ENCODE measurements at regions not wholly inside any gene's neighbourhood (a gene's known extent, or its start where the extent isn't known, plus 50 kb on each side); places are given as distances from the start of the nearest gene placed in this dataset.

DNA sequence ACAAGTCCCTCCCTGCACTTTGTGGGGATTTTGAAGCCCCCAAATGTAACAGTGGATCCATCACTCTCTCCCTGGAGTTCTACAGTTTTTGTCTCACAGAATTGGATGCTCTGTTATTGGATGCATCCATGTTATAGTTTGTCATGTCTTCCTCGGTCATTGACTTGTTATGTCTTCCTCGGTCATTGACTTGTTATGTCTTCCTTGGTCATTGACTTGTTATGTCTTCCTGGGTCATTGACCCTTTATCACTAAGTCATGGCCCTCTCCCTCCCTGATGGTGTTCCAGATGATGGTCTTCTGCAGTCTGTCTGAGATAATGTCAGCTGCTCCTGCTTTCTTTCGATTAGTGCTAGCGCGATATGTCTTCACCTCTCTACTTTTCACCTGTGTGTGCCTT is 981.5 kb downstream of the BRD1 start:
- no peak for TF ChIP-seq POLR2AphosphoS5 (IDR thresholded peaks at IDR 0.05; ENCODE audit: low read depth, low read length)
- TF ChIP-seq, protein P1, sequence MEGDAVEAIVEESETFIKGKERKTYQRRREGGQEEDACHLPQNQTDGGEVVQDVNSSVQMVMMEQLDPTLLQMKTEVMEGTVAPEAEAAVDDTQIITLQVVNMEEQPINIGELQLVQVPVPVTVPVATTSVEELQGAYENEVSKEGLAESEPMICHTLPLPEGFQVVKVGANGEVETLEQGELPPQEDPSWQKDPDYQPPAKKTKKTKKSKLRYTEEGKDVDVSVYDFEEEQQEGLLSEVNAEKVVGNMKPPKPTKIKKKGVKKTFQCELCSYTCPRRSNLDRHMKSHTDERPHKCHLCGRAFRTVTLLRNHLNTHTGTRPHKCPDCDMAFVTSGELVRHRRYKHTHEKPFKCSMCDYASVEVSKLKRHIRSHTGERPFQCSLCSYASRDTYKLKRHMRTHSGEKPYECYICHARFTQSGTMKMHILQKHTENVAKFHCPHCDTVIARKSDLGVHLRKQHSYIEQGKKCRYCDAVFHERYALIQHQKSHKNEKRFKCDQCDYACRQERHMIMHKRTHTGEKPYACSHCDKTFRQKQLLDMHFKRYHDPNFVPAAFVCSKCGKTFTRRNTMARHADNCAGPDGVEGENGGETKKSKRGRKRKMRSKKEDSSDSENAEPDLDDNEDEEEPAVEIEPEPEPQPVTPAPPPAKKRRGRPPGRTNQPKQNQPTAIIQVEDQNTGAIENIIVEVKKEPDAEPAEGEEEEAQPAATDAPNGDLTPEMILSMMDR (IDR thresholded peaks at IDR 0.05), result no peak
- no peak for TF ChIP-seq TCF7L2 (IDR thresholded peaks at IDR 0.05; ENCODE audit: low read depth, low read length)
- TF ChIP-seq, protein P2, sequence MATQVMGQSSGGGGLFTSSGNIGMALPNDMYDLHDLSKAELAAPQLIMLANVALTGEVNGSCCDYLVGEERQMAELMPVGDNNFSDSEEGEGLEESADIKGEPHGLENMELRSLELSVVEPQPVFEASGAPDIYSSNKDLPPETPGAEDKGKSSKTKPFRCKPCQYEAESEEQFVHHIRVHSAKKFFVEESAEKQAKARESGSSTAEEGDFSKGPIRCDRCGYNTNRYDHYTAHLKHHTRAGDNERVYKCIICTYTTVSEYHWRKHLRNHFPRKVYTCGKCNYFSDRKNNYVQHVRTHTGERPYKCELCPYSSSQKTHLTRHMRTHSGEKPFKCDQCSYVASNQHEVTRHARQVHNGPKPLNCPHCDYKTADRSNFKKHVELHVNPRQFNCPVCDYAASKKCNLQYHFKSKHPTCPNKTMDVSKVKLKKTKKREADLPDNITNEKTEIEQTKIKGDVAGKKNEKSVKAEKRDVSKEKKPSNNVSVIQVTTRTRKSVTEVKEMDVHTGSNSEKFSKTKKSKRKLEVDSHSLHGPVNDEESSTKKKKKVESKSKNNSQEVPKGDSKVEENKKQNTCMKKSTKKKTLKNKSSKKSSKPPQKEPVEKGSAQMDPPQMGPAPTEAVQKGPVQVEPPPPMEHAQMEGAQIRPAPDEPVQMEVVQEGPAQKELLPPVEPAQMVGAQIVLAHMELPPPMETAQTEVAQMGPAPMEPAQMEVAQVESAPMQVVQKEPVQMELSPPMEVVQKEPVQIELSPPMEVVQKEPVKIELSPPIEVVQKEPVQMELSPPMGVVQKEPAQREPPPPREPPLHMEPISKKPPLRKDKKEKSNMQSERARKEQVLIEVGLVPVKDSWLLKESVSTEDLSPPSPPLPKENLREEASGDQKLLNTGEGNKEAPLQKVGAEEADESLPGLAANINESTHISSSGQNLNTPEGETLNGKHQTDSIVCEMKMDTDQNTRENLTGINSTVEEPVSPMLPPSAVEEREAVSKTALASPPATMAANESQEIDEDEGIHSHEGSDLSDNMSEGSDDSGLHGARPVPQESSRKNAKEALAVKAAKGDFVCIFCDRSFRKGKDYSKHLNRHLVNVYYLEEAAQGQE (IDR thresholded peaks at IDR 0.05; ENCODE audit: insufficient read depth in 1 of 2, low read depth in 2 of 2, low read length in 1 of 2), result no peak
- TF ChIP-seq SIN3A (IDR thresholded peaks at IDR 0.05; ENCODE audit: borderline replicate concordance, insufficient read depth, low read depth, low read length), result no peak

DNA sequence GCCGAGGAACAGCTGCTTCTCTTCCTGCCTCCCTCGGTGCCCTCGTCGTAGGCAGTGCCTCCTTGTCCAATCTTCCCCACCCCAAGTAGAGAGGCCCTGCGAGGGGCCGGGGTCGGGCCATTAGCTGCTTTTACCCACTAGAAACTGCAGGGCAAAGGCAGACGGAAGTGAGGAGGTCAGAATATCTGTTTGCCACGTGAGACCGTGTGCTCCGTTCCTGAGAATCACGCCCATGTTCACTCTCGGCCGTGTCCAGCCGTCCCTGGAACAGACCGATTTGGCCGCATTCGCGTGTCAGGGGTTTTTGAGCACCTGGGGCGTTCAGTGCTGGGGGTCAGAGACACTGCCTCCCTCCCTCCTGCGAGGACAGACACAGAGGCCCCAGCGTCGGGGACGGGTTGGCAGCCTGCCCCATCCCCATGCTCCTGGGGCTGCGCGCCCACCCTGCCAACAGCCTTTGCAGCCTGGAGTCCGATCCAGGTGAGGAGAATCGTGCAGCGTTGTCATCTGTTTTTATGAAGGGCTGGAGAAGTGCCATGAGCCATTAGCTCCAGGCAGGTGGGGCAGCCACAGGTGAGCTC is 982.2 kb downstream of the BRD1 start:
- POLR2A ChIA-PET, result no interaction called here
- H3K27me3 ChIP-seq (ENCODE audit: control insufficient read depth, insufficient read depth, low read length), result no peaks in the 10 kb centered on the region; the same call in 1 of the 2 replicates

More for the DNA sequence above, 981.5 kb downstream of the BRD1 start:
- intact Hi-C loops (cut with micrococcal nuclease; ENCODE audit: unreplicated experiment), result no loop called here
- BruUV-seq (replicated peaks), result no TSS peak
- in situ Hi-C loops (cut with HindIII; ENCODE audit: low pct_unique_long_range_greater_than_20kb, low sequenced_read_pairs), result no loop called here
- no peak overlapping the region for H3K27ac ChIP-seq (ENCODE audit: low read length)
- no peaks in the 10 kb centered on the region for H3K36me3 ChIP-seq (ENCODE audit: control insufficient read depth, insufficient read depth, low read length)
- ChIA-PET CTCF (no interaction called here), POLR2A (no interaction called here)
- no peaks in the 10 kb centered on the region for H3K9me3 ChIP-seq (ENCODE audit: control insufficient read depth, insufficient read depth, low read depth, low read length)
- H3K4me3 ChIP-seq (ENCODE audit: low read depth in 2 of 2, low read length in 2 of 2), result no peak overlapping the region
- DNase-seq (ENCODE audit: low read depth, low spot score) (no peak), ATAC-seq (no peak)
- H3K27me3 ChIP-seq (ENCODE audit: control insufficient read depth, insufficient read depth, low read length), result no peaks in the 10 kb centered on the region; the same call in 1 of the 2 replicates
- H3K4me1 ChIP-seq (ENCODE audit: control insufficient read depth, insufficient read depth, low read length), result no peaks in the 10 kb centered on the region

More for the DNA sequence above, 982.2 kb downstream of the BRD1 start:
- intact Hi-C loops (cut with micrococcal nuclease; ENCODE audit: unreplicated experiment), result no loop called here
- no peaks in the 10 kb centered on the region for H3K36me3 ChIP-seq (ENCODE audit: control insufficient read depth, insufficient read depth, low read length)
- H3K9me3 ChIP-seq (ENCODE audit: control insufficient read depth, insufficient read depth, low read depth, low read length), result no peaks in the 10 kb centered on the region
- no peak for ATAC-seq
- no peak for TF ChIP-seq TCF7L2 (IDR thresholded peaks at IDR 0.05; ENCODE audit: low read depth, low read length)
- TF ChIP-seq POLR2AphosphoS5 (IDR thresholded peaks at IDR 0.05; ENCODE audit: low read depth, low read length), result no peak
- TF ChIP-seq, protein P2 (IDR thresholded peaks at IDR 0.05; ENCODE audit: insufficient read depth in 1 of 2, low read depth in 2 of 2, low read length in 1 of 2), result no peak
- TF ChIP-seq, protein P1 (IDR thresholded peaks at IDR 0.05), result no peak
- TF ChIP-seq SIN3A (IDR thresholded peaks at IDR 0.05; ENCODE audit: borderline replicate concordance, insufficient read depth, low read depth, low read length), result no peak
- no peak for DNase-seq (ENCODE audit: low read depth, low spot score)
- no TSS peak for BruUV-seq (replicated peaks)
- CTCF ChIA-PET, result no interaction called here
- no peak overlapping the region for H3K27ac ChIP-seq (ENCODE audit: low read length)
- H3K4me3 ChIP-seq (ENCODE audit: low read depth in 2 of 2, low read length in 2 of 2), result no peak overlapping the region
- no peaks in the 10 kb centered on the region for H3K4me1 ChIP-seq (ENCODE audit: control insufficient read depth, insufficient read depth, low read length)
- in situ Hi-C loops (cut with HindIII; ENCODE audit: low pct_unique_long_range_greater_than_20kb, low sequenced_read_pairs), result no loop called here

Measured in Panc1 (cell line).